Bronchial epithelial cell (primary cell): ENCODE measurements at regions not wholly inside any gene's neighbourhood (a gene's known extent, or its start where the extent isn't known, plus 50 kb on each side); places are given as distances from the start of the nearest gene placed in this dataset.
"Not testable (repeated sequence)": the region's sequence is repeated elsewhere in the genome, so short reads cannot be mapped to it uniquely, and the experiment has no call there.

Experiments used
- DNase-seq: peaks from one replicate; pipeline ENCODE4 v3.0.0-alpha.2; 2010; ENCODE audit warnings: low read depth
- FAIRE-seq: peaks from 2 replicates; lab custom pipeline; 2011; peaks lifted over from hg19 to GRCh38; lab: Jason Lieb, UNC
- H3K27me3 ChIP-seq: 2 replicates; pipeline ENCODE4 v1.5.1; 2011; ENCODE audit warnings: low read length; ENCODE audit not compliant: control insufficient read depth, insufficient read depth
- H3K36me3 ChIP-seq: 2 replicates; pipeline ENCODE4 v1.5.1; 2011; ENCODE audit warnings: low read length; ENCODE audit not compliant: control insufficient read depth, insufficient read depth
- H3K4me3 ChIP-seq: 2 replicates; pipeline ENCODE4 v1.5.1; 2011; ENCODE audit warnings: mild to moderate bottlenecking, low read depth, low read length, control low read depth
- TF ChIP-seq, protein P1 (sequence below): IDR thresholded peaks from 2 replicates; pipeline ENCODE4 v1.5.1; 2011; ENCODE audit warnings: mild to moderate bottlenecking, moderate library complexity, low read length, control low read depth, inconsistent platforms; ENCODE audit not compliant: insufficient read depth, severe bottlenecking

DNA sequence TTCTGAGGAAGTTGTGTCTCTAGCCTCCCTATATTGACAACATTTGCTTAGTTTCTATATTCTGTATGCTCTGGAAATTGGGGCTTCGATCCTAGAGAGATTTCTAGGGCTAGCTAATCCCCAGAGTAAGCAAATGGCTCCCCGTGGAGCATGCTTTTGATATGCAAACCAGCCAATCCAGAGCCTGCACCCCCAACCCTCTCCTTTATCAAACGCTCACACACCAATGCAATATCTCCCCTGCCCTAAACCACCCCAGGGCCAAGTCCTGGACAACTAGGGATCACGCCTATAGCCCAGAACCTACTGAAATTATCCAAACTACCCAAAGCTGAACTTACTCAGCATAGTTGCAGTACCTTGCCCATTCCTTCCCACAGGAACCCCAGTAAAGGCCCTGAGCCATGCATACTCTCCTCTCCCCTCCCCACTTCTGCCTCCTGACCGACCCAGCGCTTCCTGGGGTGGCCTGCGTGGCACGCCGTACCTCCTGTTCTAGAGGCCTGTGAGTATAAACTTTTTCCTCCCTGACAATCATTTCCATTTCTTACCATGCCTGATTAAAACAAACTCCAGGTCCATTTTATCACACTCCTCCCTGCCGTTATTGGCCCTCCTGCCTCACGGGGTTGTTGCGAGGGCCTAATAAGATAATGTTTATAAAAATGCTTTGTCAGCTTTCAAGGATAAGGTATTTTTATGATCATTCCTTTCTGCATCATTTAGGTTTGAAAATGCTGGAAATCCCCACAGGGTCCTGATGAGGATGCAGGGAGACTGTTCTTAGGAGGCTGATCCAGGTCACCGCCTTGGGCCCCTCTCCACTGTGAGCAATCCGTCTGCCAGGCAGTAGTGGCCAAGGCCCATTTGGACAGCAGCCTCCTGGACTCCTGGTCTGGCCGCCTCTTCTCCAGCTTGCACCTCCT is 102.7 kb downstream of the TENT5C start:
- FAIRE-seq = no peak

DNA sequence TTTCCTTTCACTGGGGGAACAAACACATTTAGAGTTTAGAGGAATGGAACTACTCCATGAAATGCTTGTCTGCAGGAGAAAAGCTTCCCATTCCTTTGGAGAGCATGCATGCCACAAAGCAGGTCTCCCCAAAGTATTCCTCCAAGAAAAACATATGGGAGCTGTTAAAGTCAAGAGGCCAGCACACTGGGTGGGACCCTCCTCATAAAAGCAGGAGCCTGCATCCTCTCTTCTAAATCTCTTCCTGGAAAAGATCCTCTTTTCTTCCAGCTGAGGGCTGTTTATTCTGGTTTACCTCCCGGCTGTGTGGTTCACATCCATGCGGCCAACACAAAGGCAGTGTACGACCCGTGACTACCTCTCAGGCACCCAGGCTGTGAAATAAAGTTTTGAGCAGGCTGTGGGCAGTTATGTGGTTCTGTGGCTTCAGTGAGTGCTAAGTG is 103.4 kb downstream of the TENT5C start:
- Histone ChIP-seq H3K36me3 (no peaks in the 10 kb centered on the region), H3K27me3 (no peaks in the 10 kb centered on the region), H3K4me3 (no peak overlapping the region)
- DNase-seq (no peak), FAIRE-seq (no peak)
- TF ChIP-seq, protein P1, sequence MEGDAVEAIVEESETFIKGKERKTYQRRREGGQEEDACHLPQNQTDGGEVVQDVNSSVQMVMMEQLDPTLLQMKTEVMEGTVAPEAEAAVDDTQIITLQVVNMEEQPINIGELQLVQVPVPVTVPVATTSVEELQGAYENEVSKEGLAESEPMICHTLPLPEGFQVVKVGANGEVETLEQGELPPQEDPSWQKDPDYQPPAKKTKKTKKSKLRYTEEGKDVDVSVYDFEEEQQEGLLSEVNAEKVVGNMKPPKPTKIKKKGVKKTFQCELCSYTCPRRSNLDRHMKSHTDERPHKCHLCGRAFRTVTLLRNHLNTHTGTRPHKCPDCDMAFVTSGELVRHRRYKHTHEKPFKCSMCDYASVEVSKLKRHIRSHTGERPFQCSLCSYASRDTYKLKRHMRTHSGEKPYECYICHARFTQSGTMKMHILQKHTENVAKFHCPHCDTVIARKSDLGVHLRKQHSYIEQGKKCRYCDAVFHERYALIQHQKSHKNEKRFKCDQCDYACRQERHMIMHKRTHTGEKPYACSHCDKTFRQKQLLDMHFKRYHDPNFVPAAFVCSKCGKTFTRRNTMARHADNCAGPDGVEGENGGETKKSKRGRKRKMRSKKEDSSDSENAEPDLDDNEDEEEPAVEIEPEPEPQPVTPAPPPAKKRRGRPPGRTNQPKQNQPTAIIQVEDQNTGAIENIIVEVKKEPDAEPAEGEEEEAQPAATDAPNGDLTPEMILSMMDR = no peak

More for the DNA sequence above, 102.7 kb downstream of the TENT5C start:
- TF ChIP-seq, protein P1 = no peak
- Histone ChIP-seq H3K36me3 (no peaks in the 10 kb centered on the region), H3K4me3 (no peak overlapping the region), H3K27me3 (no peaks in the 10 kb centered on the region)
- no peak for DNase-seq

DNA sequence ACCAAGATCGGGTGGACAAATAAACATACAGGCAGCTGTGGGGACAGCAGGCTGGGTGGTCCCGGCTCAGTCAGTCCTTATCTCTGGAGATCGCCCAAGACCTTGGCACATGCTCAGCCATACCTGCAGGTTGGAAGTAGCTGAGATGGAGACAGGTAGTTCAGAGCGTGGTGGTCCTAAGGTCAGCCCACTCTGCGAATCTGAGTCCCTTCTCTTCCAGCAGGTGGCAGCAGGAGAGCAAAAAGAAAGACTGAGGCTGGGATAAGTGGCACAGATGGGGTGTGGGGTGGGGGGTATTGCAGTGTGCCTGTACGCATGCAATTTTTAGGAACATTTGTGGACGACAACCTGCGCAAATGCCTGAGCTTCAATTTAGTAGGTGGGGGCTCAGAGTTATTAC is 104.9 kb downstream of the TENT5C start:
- FAIRE-seq (peak; percentile 23), DNase-seq (no peak)
- Histone ChIP-seq H3K36me3 (no peaks in the 10 kb centered on the region), H3K4me3 (no peak overlapping the region), H3K27me3 (no peaks in the 10 kb centered on the region)
- TF ChIP-seq, protein P1 = peak; percentile 30

DNA sequence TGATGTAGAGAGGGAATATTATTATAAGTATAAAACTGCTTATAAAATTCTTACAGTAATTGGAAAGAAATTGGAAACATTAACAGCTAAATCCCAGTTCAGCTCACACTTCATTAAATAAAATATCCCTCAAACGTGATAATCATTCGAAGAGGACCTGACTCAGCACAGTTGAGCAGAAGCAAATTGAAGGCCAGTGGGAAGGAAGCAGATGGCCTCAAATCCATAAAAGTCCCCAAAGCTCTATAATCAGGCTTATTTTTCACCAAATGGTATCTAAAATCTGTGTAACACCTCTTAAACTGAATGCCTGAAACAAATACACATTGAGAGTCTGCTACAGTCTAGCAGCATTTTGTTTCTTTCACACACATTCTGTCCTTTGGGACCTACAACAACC is 106.8 kb downstream of the TENT5C start:
- no peaks in the 10 kb centered on the region for H3K27me3 ChIP-seq
- no peak for FAIRE-seq
- no peak for DNase-seq
- TF ChIP-seq, protein P1 = no peak
- no peaks in the 10 kb centered on the region for H3K36me3 ChIP-seq
- H3K4me3 ChIP-seq = no peak overlapping the region

DNA sequence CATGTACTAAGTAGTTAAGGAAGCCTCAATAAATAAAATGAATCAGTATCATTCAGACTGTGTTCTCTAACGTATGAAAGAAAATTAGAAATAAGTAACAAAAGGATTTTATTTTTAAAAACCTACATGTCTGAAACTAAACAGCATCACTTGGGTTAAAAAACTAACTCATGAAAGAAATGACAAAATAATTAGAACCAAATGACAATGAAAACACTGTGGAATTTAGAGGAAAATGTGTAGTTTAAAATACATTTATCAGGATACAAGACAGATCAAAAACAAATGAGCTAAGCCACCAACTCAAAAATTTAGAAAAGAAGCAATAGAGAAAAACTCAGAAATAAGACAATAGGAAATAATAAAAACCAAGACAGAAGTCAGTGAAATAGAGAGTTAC is 108.7 kb downstream of the TENT5C start:
- H3K27me3 ChIP-seq = no peaks in the 10 kb centered on the region
- no peak overlapping the region for H3K4me3 ChIP-seq
- FAIRE-seq (no peak), DNase-seq (no peak)
- H3K36me3 ChIP-seq = no peaks in the 10 kb centered on the region
- TF ChIP-seq, protein P1 = no peak

DNA sequence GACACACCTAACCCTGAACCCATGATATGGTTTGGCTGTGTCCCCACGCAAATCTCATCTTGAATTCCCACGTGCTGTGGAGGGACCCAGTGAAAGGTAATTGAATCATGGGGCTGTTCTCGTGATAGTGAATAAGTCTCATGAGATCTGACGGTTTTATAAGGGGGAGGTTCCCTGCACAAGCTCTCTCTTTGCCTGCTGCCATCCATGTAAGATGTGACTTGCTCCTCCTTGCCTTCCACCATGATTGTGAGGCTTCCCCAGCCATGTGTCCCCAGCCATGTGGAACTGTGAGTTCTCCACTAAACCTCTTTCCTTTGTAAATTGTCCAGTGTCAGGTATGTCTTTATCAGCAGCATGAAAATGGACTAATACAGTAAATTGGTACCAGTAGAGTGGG is 110.2 kb downstream of the TENT5C start:
- not testable (repeated sequence) for FAIRE-seq, H3K27me3 ChIP-seq, DNase-seq, H3K36me3 ChIP-seq, H3K4me3 ChIP-seq

DNA sequence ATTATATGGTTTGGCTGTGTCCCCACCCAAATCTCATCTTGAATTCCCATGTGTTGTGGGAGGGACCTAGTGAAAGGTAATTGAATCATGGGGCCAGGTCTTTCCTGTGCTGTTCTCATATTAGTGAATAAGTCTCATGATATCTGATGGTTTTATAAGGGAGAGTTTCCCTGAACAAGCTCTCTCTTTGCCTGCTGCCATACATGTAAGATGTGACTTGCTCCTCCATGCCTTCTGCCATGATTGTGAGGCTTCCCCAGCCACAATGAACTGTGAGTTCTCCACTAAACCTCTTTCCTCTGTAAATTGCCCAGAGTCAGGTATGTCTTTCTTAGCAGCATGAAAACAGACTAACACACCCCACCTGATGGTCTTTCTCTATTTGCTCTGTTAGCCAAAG is 112.1 kb downstream of the TENT5C start:
- not testable (repeated sequence) for DNase-seq, H3K36me3 ChIP-seq, H3K4me3 ChIP-seq, H3K27me3 ChIP-seq, FAIRE-seq

DNA sequence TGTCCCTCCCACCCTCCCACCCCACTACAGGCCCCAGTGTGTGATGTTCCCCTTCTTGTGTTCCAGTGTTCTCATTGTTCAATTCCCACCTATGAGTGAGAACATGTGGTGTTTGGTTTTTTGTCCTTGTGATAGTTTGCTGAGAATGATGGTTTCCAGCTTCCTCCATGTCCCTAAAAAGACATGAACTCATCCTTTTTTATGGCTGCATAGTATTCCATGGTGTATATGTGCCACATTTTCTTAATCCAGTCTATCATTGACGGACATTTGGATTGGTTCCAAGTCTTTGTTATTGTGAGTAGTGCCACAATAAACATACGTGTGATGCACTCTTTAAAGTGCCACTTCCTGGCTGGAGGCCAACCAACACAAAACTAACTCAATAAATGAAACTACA is 112.7 kb downstream of the TENT5C start:
- H3K27me3 ChIP-seq, FAIRE-seq, DNase-seq, H3K4me3 ChIP-seq, H3K36me3 ChIP-seq: not testable (repeated sequence)
